Neural progenitor cell (in vitro differentiated cells): ENCODE measurements at regions not wholly inside any gene's neighbourhood (a gene's known extent, or its start where the extent isn't known, plus 50 kb on each side); places are given as distances from the start of the nearest gene placed in this dataset.
"Not testable (repeated sequence)": the region's sequence is repeated elsewhere in the genome, so short reads cannot be mapped to it uniquely, and the experiment has no call there.

Experiments
- DNase-seq: peaks from one replicate; pipeline ENCODE4 v3.0.0-alpha.2; 2016; ENCODE audit warnings: low spot score
- H2AFZ ChIP-seq: fragments of 200-600 bp; sonication (generic); replicated peaks from 2 replicates; pipeline ENCODE4 v1.6.1; 2016; ENCODE audit warnings: antibody characterized with exemption
- H3F3A ChIP-seq: fragments of 200-600 bp; sonication (generic); 2 replicates; pipeline ENCODE4 v1.6.1; 2016; ENCODE audit warnings: antibody characterized with exemption, low read depth
- H3K27ac ChIP-seq: fragments of 200-600 bp; sonication (generic); 2 replicates; pipeline ENCODE4 v1.5.1; 2016; ENCODE audit warnings: mild to moderate bottlenecking
- H3K27me3 ChIP-seq: fragments of 200-600 bp; sonication (generic); 2 replicates; pipeline ENCODE4 v1.6.1; 2016; ENCODE audit warnings: mild to moderate bottlenecking, moderate library complexity
- H3K36me3 ChIP-seq: fragments of 200-600 bp; sonication (generic); 2 replicates; pipeline ENCODE4 v1.5.1; 2016
- H3K4me1 ChIP-seq: fragments of 200-600 bp; sonication (generic); 2 replicates; pipeline ENCODE4 v1.6.1; 2016; ENCODE audit warnings: mixed run types
- H3K4me2 ChIP-seq: fragments of 200-600 bp; sonication (generic); 2 replicates; pipeline ENCODE4 v1.6.1; 2016
- H3K4me3 ChIP-seq: fragments of 200-600 bp; sonication (generic); 2 replicates; pipeline ENCODE4 v1.5.1; 2016
- H3K79me2 ChIP-seq: fragments of 200-600 bp; sonication (generic); 2 replicates; pipeline ENCODE4 v1.6.1; 2016; ENCODE audit warnings: low read depth
- H3K9ac ChIP-seq: fragments of 200-600 bp; sonication (generic); 2 replicates; pipeline ENCODE4 v1.6.1; 2016
- H3K9me3 ChIP-seq: fragments of 200-600 bp; sonication (generic); 2 replicates; pipeline ENCODE4 v1.5.1; 2016; ENCODE audit warnings: low read depth
- H4K20me1 ChIP-seq: fragments of 200-600 bp; sonication (generic); 2 replicates; pipeline ENCODE4 v1.6.1; 2016; ENCODE audit warnings: low read depth
- H3K27ac Mint-ChIP-seq: 3 replicates; pipeline ENCODE4 v1.8.0; 2021; ENCODE audit warnings: mixed read lengths
- H3K27me3 Mint-ChIP-seq: 2 replicates; pipeline ENCODE4 v1.8.0; 2022; ENCODE audit warnings: low read depth, mild to moderate bottlenecking, inconsistent platforms, moderate library complexity, mixed read lengths; ENCODE audit not compliant: insufficient read depth
- H3K36me3 Mint-ChIP-seq: 3 replicates; pipeline ENCODE4 v1.8.0; 2021; ENCODE audit warnings: mixed read lengths
- H3K4me1 Mint-ChIP-seq: 3 replicates; pipeline ENCODE4 v1.8.0; 2021; ENCODE audit warnings: mixed read lengths
- H3K4me3 Mint-ChIP-seq: 3 replicates; pipeline ENCODE4 v1.8.0; 2021; ENCODE audit warnings: mild to moderate bottlenecking, moderate library complexity, mixed read lengths
- H3K9me3 Mint-ChIP-seq: 3 replicates; pipeline ENCODE4 v1.8.0; 2020; ENCODE audit warnings: mixed read lengths
- TF ChIP-seq, protein P1 (sequence below): fragments of 200-600 bp; sonication (generic); IDR thresholded peaks from 2 replicates; pipeline ENCODE4 v1.5.1; 2017; ENCODE audit warnings: antibody characterized with exemption, mild to moderate bottlenecking

DNA sequence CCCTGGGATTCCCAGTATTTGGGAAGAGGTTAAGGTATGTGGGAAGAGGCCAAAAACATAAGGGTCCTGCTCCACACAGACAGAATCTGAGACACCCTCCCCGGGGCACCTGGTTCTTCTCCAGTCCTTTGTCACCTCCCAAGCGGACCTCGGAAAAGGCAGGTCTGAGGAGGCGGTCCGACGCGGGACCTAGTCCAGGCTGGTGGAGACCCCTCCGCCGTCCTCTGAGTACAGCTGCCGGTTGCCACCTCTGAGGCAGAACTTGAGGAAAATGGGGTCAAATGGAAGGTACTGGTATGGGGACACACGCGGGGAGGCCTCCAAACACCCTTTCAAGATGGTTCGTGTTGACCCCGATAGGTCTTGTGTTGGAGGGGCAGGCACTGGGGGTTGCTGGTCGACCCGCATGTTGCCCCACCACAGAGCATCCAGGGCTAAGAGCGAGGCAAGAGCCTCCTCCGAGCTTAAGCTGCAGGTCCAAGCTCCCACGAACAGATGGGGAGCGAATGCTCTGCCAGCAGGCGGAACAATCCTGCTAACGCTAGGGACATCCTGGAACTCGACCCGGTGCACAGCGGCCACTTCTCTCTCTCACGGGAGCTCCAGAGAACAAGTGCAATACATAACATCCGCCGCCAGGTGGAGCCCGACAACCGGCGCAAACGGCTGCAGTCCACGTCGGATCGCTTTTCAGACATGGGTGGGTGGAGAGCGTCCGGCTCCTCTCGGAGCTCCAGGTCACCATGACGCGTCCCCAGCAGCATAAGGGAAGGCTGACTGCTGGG lies 559.8 kb downstream of the SPATA31A6 start:
- H3K4me3 ChIP-seq, H3K27ac Mint-ChIP-seq, H3K36me3 Mint-ChIP-seq, H3K4me3 Mint-ChIP-seq, H3K4me1 Mint-ChIP-seq, H4K20me1 ChIP-seq, H3F3A ChIP-seq, H3K27ac ChIP-seq, H3K27me3 ChIP-seq, H3K9ac ChIP-seq, H3K9me3 ChIP-seq, H2AFZ ChIP-seq, H3K27me3 Mint-ChIP-seq, H3K9me3 Mint-ChIP-seq, H3K36me3 ChIP-seq, H3K4me1 ChIP-seq, H3K79me2 ChIP-seq: not testable (repeated sequence)
- peak overlapping the region; percentile 4 for H3K4me2 ChIP-seq
- DNase-seq = peak; percentile 81
- TF ChIP-seq, protein P1, sequence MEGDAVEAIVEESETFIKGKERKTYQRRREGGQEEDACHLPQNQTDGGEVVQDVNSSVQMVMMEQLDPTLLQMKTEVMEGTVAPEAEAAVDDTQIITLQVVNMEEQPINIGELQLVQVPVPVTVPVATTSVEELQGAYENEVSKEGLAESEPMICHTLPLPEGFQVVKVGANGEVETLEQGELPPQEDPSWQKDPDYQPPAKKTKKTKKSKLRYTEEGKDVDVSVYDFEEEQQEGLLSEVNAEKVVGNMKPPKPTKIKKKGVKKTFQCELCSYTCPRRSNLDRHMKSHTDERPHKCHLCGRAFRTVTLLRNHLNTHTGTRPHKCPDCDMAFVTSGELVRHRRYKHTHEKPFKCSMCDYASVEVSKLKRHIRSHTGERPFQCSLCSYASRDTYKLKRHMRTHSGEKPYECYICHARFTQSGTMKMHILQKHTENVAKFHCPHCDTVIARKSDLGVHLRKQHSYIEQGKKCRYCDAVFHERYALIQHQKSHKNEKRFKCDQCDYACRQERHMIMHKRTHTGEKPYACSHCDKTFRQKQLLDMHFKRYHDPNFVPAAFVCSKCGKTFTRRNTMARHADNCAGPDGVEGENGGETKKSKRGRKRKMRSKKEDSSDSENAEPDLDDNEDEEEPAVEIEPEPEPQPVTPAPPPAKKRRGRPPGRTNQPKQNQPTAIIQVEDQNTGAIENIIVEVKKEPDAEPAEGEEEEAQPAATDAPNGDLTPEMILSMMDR = peak; percentile 77

DNA sequence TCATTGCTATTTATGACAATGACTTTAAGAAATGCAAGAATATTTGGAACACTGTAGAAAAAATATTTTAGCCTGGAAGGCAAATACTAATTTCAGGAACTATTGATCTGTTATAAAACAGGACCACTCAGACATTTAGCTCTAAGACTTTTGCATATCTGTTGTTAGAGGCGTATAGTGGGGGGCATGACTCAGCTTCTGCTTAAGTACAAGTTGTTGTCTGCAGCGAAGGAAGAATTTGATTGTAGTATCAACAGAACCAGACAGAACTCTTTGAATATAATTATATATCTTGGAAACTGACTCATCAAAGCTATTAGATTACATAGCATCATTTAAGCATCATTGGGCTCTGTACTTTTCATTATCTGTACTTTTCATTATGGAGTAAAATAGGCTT lies 573.8 kb downstream of the SPATA31A6 start:
- not testable (repeated sequence) for H3K27ac ChIP-seq, DNase-seq, H3K9me3 ChIP-seq, H4K20me1 ChIP-seq, H3K27ac Mint-ChIP-seq, H2AFZ ChIP-seq, H3K4me2 ChIP-seq, H3F3A ChIP-seq, H3K9ac ChIP-seq, H3K79me2 ChIP-seq, H3K4me3 Mint-ChIP-seq, H3K4me3 ChIP-seq, H3K36me3 Mint-ChIP-seq, H3K36me3 ChIP-seq, H3K27me3 Mint-ChIP-seq, H3K4me1 Mint-ChIP-seq, H3K27me3 ChIP-seq, H3K9me3 Mint-ChIP-seq, H3K4me1 ChIP-seq

DNA sequence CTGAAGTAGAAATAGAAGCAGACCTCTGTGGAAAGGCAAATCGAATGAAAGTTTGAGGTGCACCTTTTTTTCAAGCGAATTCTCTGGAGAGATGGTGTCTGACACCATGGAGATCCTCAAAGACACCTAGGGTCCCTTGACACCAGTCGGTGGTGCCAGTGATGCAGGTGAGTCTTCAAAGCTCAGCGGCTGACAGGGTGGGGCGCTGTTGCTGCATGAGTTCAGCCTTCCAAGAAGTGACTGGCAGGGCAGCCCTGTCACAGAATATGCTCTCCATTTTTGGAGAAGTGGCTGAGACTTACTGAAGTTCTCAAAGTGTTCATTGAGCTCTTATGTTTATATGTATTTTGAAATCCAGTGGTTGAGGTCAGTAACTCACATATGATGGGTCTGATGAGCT lies 575.9 kb downstream of the SPATA31A6 start:
- not testable (repeated sequence) for H3K27ac Mint-ChIP-seq, H3K4me2 ChIP-seq, H3K9me3 Mint-ChIP-seq, H3K4me3 Mint-ChIP-seq, H3K27me3 ChIP-seq, H3K4me3 ChIP-seq, H3K27ac ChIP-seq, H3K36me3 Mint-ChIP-seq, H3K27me3 Mint-ChIP-seq, H4K20me1 ChIP-seq, H3F3A ChIP-seq, H3K4me1 ChIP-seq, H3K9ac ChIP-seq, H3K9me3 ChIP-seq, DNase-seq, H2AFZ ChIP-seq, H3K36me3 ChIP-seq, H3K4me1 Mint-ChIP-seq, H3K79me2 ChIP-seq

DNA sequence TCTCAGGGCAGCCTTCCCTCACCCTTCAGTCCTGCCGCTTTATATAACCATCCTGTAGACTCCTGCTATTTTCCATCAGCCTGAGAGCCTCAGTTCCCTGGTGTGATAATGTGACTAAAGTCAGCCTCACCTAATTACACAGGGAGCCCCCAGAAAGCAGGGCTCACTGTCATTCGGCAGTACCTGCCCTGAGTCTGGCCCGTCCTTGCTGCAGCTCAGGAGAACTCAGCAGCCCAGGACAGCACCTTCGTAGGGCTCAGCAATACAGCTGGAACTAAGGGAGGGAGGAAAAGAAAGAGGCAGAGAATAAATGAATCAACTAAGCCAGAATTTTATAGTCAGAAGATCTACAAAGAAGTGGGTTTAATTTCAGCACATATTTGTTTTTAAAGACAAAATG lies 598.7 kb downstream of the SPATA31A6 start:
- not testable (repeated sequence) for H3K4me3 Mint-ChIP-seq, H3K9me3 Mint-ChIP-seq, H3K9ac ChIP-seq, H3F3A ChIP-seq, H3K4me1 Mint-ChIP-seq, H3K9me3 ChIP-seq, H2AFZ ChIP-seq, H3K4me1 ChIP-seq, H3K4me3 ChIP-seq, H3K27me3 Mint-ChIP-seq, H4K20me1 ChIP-seq, H3K27ac ChIP-seq, DNase-seq, H3K4me2 ChIP-seq, H3K27me3 ChIP-seq, H3K79me2 ChIP-seq, H3K27ac Mint-ChIP-seq, H3K36me3 Mint-ChIP-seq, H3K36me3 ChIP-seq

DNA sequence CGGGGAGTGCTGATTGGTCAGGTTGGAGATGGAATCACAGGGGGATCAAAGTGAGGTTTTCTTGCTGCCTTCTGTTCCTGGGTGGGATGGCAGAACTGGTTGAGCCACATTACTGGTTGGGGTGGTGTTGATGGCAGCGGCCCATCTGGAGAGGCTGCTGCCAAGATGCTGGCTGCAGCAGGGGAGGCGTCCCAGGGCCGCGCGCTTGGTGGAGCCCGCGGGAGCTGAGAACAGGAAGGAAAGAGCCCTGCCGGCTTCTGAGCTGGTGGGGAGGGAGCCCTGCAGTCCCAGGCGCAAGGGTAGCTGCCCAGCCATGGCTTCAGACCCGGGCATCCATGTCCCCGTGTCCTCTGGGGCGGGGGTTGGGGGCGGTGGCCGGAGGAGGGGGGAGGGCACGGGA lies 609.3 kb downstream of the SPATA31A6 start:
- H3K27me3 ChIP-seq = peaks cover 13% of the 10 kb centered on the region
- H3K79me2 ChIP-seq, H3K27me3 Mint-ChIP-seq, H3F3A ChIP-seq, H3K27ac ChIP-seq, H3K36me3 ChIP-seq, H3K4me1 Mint-ChIP-seq, H3K4me1 ChIP-seq, H3K4me2 ChIP-seq, H3K9me3 Mint-ChIP-seq, H3K4me3 ChIP-seq, H3K9ac ChIP-seq, H4K20me1 ChIP-seq, DNase-seq, H3K36me3 Mint-ChIP-seq, H3K27ac Mint-ChIP-seq, H2AFZ ChIP-seq, H3K9me3 ChIP-seq, H3K4me3 Mint-ChIP-seq: not testable (repeated sequence)
